ENCODE measurements at regions not wholly inside any gene's neighbourhood (a gene's known extent, or its start where the extent isn't known, plus 50 kb on each side); places are given as distances from the start of the nearest gene placed in this dataset.
A peak's percentile ranks its signal among the peaks of the same experiment; 100 is the strongest.
"Not testable (repeated sequence)": the region's sequence is repeated elsewhere in the genome, so short reads cannot be mapped to it uniquely, and the experiment has no call there.

DNA sequence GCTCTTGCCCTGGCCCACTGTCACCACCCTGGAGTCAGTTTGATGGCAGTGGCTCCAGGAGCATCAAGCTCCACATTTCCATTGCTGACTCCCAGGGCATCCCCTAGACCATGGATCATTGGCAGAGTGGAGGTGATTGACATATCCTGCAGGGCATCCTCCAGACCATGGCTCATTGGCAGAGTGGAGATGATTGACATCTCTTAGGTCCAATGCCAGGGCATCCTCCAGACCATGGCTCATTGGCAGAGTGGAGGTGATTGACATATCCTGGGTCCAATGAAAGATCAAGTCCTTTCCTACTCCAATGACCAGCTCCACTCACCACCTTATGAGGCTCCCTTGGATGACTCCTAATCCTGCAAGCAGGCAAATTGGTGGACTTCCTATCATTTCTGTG is 174.3 kb upstream of the NLRP1 start:
- Histone ChIP-seq H3K36me3 (ENCODE audit: insufficient read depth, low read length) (no peaks in the 10 kb centered on the region), H3K4me1 (ENCODE audit: low read length) (no peaks in the 10 kb centered on the region), H4K20me1 (ENCODE audit: insufficient read depth, low read depth, low read length) (no peaks in the 10 kb centered on the region), H3K27ac (ENCODE audit: low read length) (no peak overlapping the region), H3K4me3 (ENCODE audit: low read length) (no peak overlapping the region), H3K9ac (ENCODE audit: low read length) (no peak overlapping the region), H3K27me3 (ENCODE audit: low read length) (no peaks in the 10 kb centered on the region), H3K9me3 (ENCODE audit: low read length) (no peaks in the 10 kb centered on the region), H2AFZ (ENCODE audit: low read length) (no peak overlapping the region), H3K4me2 (ENCODE audit: low read depth, low read length, poor library complexity, severe bottlenecking) (no peak overlapping the region), H3K79me2 (ENCODE audit: low read length) (no peaks in the 10 kb centered on the region), H3K9me2 (replicated peaks; ENCODE audit: insufficient read depth, low read length) (no peaks in the 10 kb centered on the region)
- DNase-seq: peak; percentile 86

DNA sequence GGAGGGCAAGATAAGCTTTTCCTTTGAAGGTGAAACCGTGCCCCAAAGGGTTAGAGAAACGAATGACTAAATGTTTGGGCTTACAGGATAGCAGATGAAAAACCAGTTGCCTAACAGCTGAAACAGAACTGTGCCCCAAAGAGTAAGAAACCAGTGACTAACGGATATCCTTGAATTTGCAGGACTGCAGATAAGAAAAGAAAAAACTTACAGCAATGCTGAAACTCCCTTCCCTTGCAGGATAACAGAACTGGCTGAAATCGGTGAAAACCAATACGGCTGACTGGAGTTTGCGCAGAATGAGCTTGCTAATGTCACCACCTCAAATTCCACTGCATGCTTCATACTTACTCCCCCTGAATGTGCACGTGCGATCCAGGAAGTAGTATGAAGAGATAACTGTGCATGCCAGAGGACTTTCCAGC is 175.2 kb upstream of the NLRP1 start:
- Histone ChIP-seq H3K9me3 (ENCODE audit: low read length) (no peaks in the 10 kb centered on the region), H3K27ac (ENCODE audit: low read length) (no peak overlapping the region), H3K4me3 (ENCODE audit: low read length) (no peak overlapping the region), H3K4me2 (ENCODE audit: low read depth, low read length, poor library complexity, severe bottlenecking) (no peak overlapping the region), H3K79me2 (ENCODE audit: low read length) (no peaks in the 10 kb centered on the region), H2AFZ (ENCODE audit: low read length) (no peak overlapping the region), H3K36me3 (ENCODE audit: insufficient read depth, low read length) (no peaks in the 10 kb centered on the region), H4K20me1 (ENCODE audit: insufficient read depth, low read depth, low read length) (no peaks in the 10 kb centered on the region), H3K27me3 (ENCODE audit: low read length) (no peaks in the 10 kb centered on the region), H3K9me2 (replicated peaks; ENCODE audit: insufficient read depth, low read length) (no peaks in the 10 kb centered on the region), H3K9ac (ENCODE audit: low read length) (no peak overlapping the region), H3K4me1 (ENCODE audit: low read length) (no peaks in the 10 kb centered on the region)
- DNase-seq: no peak

DNA sequence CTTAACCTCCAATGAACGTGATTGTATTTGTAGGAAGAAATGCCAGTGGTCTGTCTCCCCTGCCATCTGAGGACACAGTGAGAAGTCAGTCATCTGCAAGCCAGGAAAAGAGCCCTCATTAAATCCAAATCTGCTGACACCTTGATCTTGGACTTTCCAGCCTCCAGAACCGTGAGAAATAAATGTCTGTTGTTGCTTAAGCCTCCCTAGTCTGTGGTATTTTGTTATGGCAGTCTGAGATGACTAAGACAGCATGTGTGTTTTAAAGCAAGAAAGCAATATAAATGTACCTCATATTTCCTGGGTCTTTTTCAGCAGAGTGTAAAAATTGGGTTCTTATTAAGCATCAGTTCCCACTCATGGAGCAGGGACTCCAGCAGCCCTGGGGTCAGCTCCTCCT is 177.9 kb upstream of the NLRP1 start:
- H3K9ac ChIP-seq (ENCODE audit: low read length): no peak overlapping the region
- H3K4me2 ChIP-seq (ENCODE audit: low read depth, low read length, poor library complexity, severe bottlenecking): no peak overlapping the region
- no peak overlapping the region for H3K4me3 ChIP-seq (ENCODE audit: low read length)
- H3K27ac ChIP-seq (ENCODE audit: low read length): no peak overlapping the region
- H4K20me1 ChIP-seq (ENCODE audit: insufficient read depth, low read depth, low read length): no peaks in the 10 kb centered on the region
- no peak for DNase-seq
- no peaks in the 10 kb centered on the region for H3K36me3 ChIP-seq (ENCODE audit: insufficient read depth, low read length)
- no peaks in the 10 kb centered on the region for H3K27me3 ChIP-seq (ENCODE audit: low read length)
- no peaks in the 10 kb centered on the region for H3K9me3 ChIP-seq (ENCODE audit: low read length)
- H3K9me2 ChIP-seq (replicated peaks; ENCODE audit: insufficient read depth, low read length): no peaks in the 10 kb centered on the region
- no peak overlapping the region for H2AFZ ChIP-seq (ENCODE audit: low read length)
- no peaks in the 10 kb centered on the region for H3K79me2 ChIP-seq (ENCODE audit: low read length)
- H3K4me1 ChIP-seq (ENCODE audit: low read length): no peaks in the 10 kb centered on the region

DNA sequence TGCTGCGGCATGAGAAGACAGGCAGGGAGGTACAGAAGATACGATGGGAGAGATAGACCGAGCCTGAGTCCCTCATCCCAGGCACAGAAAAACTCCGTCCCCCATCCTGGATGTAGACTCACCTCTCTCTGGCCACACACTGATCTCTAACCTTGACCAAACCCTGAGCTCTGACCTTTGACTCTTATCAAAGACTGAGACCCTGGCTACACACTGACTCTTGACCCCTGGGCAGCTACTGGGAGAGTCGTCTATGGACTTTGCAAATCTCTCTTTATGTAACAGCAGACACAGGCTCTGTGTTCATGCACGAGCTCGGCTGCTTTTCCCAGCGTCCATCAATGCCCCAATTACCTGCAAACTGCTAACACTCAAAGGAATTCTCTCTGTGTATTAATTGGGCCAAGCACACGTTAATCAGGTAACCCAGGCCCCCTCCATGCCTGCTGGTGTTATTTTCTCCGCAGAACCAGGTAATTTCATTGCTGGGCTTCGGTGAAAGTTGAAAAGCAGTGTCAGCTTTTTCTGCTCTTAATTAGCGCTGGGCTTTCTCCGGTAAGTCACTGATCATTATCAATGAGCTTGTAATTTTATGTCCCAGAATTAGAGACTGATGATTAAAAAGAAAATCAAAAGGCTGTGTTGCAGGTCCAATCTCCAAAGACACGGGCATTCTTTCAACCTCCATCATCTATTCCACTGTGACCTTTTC is 179.4 kb upstream of the NLRP1 start:
- Histone ChIP-seq H2AFZ (ENCODE audit: low read length) (no peak overlapping the region), H4K20me1 (ENCODE audit: insufficient read depth, low read depth, low read length) (no peaks in the 10 kb centered on the region), H3K9me3 (ENCODE audit: low read length) (no peaks in the 10 kb centered on the region), H3K9ac (ENCODE audit: low read length) (no peak overlapping the region), H3K27me3 (ENCODE audit: low read length) (no peaks in the 10 kb centered on the region), H3K27ac (ENCODE audit: low read length) (no peak overlapping the region), H3K4me3 (ENCODE audit: low read length) (no peak overlapping the region), H3K4me2 (ENCODE audit: low read depth, low read length, poor library complexity, severe bottlenecking) (no peak overlapping the region), H3K36me3 (ENCODE audit: insufficient read depth, low read length) (no peaks in the 10 kb centered on the region), H3K4me1 (ENCODE audit: low read length) (no peaks in the 10 kb centered on the region), H3K9me2 (replicated peaks; ENCODE audit: insufficient read depth, low read length) (no peaks in the 10 kb centered on the region), H3K79me2 (ENCODE audit: low read length) (no peaks in the 10 kb centered on the region)
- no peak for DNase-seq

DNA sequence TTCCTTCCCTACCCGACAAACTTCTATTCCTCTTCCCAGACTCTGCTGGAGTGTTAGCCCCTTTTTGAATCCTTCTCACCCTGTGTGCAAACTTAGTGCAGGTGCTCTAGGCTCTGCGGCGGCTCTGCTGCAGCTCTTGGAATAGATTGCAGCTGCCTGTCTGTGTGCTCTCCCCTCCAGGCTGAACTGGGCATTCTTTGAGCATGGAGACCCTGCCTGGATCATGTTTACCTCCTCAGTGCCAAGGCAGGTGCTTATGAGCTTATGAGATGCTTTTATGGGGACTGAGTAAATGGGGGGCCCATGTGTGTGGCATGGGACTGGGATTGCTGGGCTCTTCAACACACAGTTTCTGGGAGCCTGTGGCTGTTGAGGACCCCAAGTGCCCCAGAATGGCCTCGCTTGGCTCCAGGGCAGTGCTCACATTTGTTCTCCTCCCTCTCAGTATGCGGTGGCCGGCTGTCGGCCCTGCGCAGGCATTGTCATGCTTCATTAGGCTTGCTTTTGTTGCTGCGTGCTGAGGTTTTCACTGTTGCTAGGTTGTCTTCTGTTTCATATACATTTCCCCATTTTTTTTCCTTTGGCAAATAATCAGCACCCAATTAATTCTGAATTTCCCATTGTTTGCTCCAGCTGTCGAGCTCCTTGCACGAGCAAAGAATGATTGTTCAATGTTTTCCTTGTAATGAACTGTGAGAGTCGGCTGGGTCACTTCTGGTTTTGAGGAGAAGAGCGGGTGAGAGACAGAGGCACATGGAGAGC is 185.5 kb upstream of the NLRP1 start:
- H3K4me1 ChIP-seq (ENCODE audit: low read length): no peaks in the 10 kb centered on the region
- H3K36me3 ChIP-seq (ENCODE audit: insufficient read depth, low read length): no peaks in the 10 kb centered on the region
- H4K20me1 ChIP-seq (ENCODE audit: insufficient read depth, low read depth, low read length): no peaks in the 10 kb centered on the region
- no peak overlapping the region for H3K9ac ChIP-seq (ENCODE audit: low read length)
- no peak overlapping the region for H3K4me3 ChIP-seq (ENCODE audit: low read length)
- no peaks in the 10 kb centered on the region for H3K9me2 ChIP-seq (replicated peaks; ENCODE audit: insufficient read depth, low read length)
- H3K27me3 ChIP-seq (ENCODE audit: low read length): no peaks in the 10 kb centered on the region
- H3K27ac ChIP-seq (ENCODE audit: low read length): no peak overlapping the region
- H3K4me2 ChIP-seq (ENCODE audit: low read depth, low read length, poor library complexity, severe bottlenecking): no peak overlapping the region
- no peaks in the 10 kb centered on the region for H3K9me3 ChIP-seq (ENCODE audit: low read length)
- DNase-seq: no peak
- no peaks in the 10 kb centered on the region for H3K79me2 ChIP-seq (ENCODE audit: low read length)
- H2AFZ ChIP-seq (ENCODE audit: low read length): no peak overlapping the region

DNA sequence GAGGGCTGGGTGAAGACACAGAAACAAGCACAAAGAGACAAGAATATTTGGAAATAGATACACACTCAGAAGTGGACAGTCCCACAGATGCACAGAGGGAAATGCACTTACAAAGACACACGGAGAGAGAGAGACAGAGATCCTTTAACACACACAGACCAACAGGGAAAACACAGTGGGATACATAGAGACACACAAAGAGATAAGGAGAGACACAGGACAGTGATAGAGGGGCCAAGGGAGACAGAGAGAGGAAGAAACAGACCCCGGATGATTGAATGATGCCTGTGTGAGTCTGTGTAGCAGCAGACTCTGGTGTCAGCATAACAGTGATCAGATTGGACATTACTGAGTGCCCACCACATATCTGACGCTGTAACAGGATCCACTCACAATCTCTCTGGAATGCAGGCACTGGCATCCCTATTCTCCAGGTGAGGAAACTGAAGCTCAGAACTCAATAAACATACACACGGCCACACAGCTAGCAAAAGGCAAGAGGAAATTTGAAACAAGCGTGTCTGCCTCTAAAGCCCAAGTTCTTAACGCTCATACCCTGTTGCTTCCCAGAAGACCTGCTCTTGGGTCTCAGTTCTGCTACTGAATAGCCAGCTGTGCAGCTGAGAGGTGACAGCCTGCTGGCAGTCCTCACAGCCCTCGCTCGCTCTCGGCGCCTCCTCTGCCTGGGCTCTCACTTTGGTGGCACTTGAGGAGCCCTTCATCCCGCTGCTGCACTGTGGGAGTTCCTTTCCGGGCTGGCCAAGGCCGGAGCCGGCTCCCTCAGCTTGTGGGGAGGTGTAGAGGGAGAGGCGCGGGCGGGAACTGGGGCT is 186.3 kb upstream of the NLRP1 start:
- Histone ChIP-seq H3K4me2 (ENCODE audit: low read depth, low read length, poor library complexity, severe bottlenecking) (no peak overlapping the region), H3K9me2 (replicated peaks; ENCODE audit: insufficient read depth, low read length) (no peaks in the 10 kb centered on the region), H3K27me3 (ENCODE audit: low read length) (no peaks in the 10 kb centered on the region), H3K9ac (ENCODE audit: low read length) (no peak overlapping the region), H3K4me1 (ENCODE audit: low read length) (no peaks in the 10 kb centered on the region), H4K20me1 (ENCODE audit: insufficient read depth, low read depth, low read length) (no peaks in the 10 kb centered on the region), H3K36me3 (ENCODE audit: insufficient read depth, low read length) (no peaks in the 10 kb centered on the region), H3K9me3 (ENCODE audit: low read length) (no peaks in the 10 kb centered on the region), H2AFZ (ENCODE audit: low read length) (no peak overlapping the region), H3K4me3 (ENCODE audit: low read length) (no peak overlapping the region), H3K27ac (ENCODE audit: low read length) (no peak overlapping the region), H3K79me2 (ENCODE audit: low read length) (no peaks in the 10 kb centered on the region)
- DNase-seq: peak; percentile 32

DNA sequence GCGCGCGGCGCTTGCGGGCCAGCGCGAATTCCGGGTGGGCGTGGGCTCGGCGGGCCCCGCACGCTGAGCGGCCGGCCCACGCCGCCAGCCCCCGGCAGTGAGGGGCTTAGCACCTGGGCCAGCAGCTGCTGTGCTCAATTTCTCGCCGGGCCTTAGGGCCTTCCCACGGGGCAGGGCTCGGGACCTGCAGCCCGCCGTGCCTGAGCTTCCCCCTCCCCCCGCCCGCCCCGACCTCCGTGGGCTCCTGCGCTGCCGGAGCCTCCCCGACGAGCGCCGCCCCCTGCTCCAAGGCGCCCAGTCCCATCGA is 186.9 kb upstream of the NLRP1 start:
- H3K4me3 ChIP-seq (ENCODE audit: low read length); H3K4me1 ChIP-seq (ENCODE audit: low read length); H3K9me3 ChIP-seq (ENCODE audit: low read length): not testable (repeated sequence)

DNA sequence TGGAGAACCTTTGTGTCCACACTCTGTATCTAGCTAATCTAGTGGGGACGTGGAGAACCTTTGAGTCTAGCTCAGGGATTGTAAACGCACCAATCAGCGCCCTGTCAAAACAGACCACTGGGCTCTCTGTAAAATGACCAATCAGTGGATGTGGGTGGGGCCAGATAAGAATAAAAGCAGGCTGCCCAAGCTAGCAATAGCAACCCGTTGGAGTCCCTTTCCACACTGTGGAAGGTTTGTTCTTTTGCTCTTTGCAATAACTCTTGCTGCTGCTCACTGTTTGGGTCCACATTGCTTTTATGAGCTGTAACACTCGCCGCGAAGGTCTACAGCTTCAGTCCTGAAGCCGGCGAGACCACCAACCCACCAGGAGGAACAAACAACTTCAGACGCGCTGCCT is 187.7 kb upstream of the NLRP1 start:
- H3K9me3 ChIP-seq (ENCODE audit: low read length); H3K4me1 ChIP-seq (ENCODE audit: low read length); H2AFZ ChIP-seq (ENCODE audit: low read length); H3K4me2 ChIP-seq (ENCODE audit: low read depth, low read length, poor library complexity, severe bottlenecking); DNase-seq; H3K9ac ChIP-seq (ENCODE audit: low read length); H3K27me3 ChIP-seq (ENCODE audit: low read length); H3K79me2 ChIP-seq (ENCODE audit: low read length); H3K4me3 ChIP-seq (ENCODE audit: low read length); H4K20me1 ChIP-seq (ENCODE audit: insufficient read depth, low read depth, low read length); H3K36me3 ChIP-seq (ENCODE audit: insufficient read depth, low read length); H3K27ac ChIP-seq (ENCODE audit: low read length); H3K9me2 ChIP-seq (replicated peaks; ENCODE audit: insufficient read depth, low read length): not testable (repeated sequence)

More for the DNA sequence above, 186.9 kb upstream of the NLRP1 start:
- not testable (repeated sequence) for H2AFZ ChIP-seq (ENCODE audit: low read length); H3K36me3 ChIP-seq (ENCODE audit: insufficient read depth, low read length); H3K27me3 ChIP-seq (ENCODE audit: low read length); DNase-seq; H3K27ac ChIP-seq (ENCODE audit: low read length); H4K20me1 ChIP-seq (ENCODE audit: insufficient read depth, low read depth, low read length); H3K9me2 ChIP-seq (replicated peaks; ENCODE audit: insufficient read depth, low read length); H3K4me2 ChIP-seq (ENCODE audit: low read depth, low read length, poor library complexity, severe bottlenecking); H3K9ac ChIP-seq (ENCODE audit: low read length); H3K79me2 ChIP-seq (ENCODE audit: low read length)

All from Karpas-422 (cell line).